AG20443 (cell line): ENCODE measurements at regions not wholly inside any gene's neighbourhood (a gene's known extent, or its start where the extent isn't known, plus 50 kb on each side); places are given as distances from the start of the nearest gene placed in this dataset.
"Not testable (repeated sequence)": the region's sequence is repeated elsewhere in the genome, so short reads cannot be mapped to it uniquely, and the experiment has no call there.

Experiments
- DNase-seq: peaks from one replicate; pipeline ENCODE4 v3.0.0; 2012; ENCODE audit warnings: low spot score, mixed read lengths

DNA sequence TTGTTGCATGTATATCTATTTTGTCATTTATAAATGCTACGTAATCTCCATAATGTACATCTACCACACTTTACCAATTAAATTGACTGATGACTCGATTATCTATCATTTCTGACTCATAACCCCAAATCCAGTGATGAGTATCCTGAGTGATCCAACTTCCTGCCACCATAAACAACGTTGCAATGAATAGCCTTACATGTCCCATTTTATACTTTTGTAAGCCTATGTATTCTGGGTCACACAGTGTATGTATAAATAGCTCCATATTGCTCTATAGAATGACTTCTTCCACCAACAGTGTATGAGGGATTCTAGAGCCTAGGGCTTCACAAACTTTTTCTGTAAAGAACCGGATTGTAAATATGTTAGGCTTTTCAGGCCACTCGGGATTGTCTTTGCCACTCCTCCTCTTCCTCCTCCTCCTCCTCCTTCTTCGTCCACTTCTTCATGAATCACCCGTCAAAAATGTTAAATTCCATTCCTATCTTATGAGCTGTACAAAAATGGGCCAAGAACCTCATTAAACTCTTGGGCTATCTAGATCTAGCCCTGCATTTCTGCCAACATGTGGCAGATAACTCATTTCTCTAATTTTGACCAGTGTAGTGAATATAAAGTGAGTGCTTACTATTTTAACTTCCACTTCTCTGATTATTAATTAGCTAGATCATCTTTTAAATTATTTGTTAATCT is 672.2 kb upstream of the AMOT start:
- peak; percentile 35 for DNase-seq

DNA sequence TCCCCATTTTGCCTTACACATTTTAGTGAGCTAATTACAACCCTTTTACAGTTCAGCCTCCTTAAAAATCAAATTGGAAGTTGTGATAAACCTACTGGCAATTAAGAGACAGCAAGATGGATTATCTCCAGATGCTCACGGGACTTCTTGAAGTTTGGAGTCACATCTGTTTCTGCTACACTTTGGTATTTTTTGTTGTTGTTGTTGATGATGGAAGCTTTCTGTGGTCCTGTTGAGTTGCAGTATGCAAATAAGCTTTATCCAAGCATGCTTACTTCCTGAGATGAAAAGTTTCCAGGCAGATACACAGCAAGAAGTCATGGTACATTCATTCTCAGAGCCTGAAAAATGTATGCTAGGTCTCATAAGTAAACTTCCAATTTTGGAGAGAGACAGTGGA is 670.0 kb upstream of the AMOT start:
- no peak for DNase-seq

DNA sequence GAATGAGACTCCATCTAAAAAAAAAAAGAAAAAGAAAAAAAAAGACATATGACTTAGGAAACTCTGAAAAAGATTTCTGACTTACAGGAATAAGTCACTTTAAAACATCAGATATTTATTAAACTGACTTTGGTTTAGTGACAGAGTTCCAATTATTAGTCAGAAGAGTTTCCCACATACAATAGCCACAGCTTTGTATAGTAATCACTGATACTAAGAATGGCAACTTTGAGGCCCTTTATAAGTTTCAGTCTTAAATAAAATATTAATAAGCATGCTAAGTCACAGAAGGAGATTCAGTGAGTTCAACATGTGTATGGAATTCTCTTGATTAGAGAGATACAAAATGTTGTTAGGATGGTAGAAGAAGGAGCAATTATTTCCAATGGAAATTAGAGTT is 652.3 kb upstream of the AMOT start:
- DNase-seq, result no peak

DNA sequence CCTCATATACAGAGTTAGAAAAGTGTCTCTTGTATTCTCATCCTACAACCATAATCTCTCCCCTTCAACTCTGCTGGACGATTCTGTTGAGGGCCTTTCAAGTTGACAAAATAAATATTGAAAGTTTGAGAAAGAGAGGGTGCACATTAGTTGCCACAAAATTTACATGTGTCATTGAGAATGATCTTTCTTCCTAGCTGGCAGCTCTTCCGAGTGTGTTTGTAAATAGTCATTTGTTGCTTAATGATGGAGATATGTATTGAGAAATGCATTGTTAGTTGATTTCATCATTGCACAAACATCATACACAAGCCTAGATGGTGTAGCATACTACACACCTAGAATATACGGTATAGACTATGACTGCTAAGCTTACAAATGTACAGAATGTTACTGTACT is 632.8 kb upstream of the AMOT start:
- no peak for DNase-seq

DNA sequence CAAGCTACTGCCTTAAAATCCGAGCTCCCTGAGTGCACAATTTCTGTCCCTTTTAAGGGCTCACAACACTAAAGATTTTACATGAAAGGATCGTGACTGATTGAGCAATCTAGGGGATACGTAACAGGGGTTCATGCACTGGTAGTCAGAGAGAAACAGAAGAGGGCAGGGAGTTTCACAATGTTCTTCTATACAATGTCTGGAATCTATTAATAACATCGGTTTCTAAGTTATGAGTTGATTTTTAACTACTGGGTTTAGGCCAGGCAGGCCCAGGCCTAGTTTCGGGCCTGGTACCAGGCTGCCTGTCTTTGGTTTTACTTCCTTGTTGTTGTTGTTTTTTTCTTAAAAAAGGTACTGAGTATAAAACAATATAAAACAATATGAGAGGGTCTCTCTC is 632.4 kb upstream of the AMOT start:
- DNase-seq, result not testable (repeated sequence)

DNA sequence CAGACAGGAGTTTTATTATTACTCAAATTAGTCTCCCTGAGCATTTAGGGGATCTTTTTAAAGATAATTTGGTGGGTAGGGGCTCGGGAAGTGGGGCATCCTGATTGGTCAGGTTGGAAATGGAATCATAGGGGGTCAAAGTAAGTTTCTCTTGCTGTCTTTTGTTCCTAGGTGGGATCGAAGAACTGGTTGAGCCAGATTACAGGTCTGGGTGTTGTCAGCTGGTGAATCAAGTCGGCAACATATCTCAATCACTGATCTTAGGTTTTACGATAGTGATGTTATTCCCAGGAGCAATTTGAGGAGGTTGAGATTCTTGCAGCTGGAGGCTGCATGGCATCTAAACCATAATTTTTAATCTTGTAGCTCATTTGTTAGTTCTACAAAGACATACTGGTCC is 629.5 kb upstream of the AMOT start:
- DNase-seq, result no peak

DNA sequence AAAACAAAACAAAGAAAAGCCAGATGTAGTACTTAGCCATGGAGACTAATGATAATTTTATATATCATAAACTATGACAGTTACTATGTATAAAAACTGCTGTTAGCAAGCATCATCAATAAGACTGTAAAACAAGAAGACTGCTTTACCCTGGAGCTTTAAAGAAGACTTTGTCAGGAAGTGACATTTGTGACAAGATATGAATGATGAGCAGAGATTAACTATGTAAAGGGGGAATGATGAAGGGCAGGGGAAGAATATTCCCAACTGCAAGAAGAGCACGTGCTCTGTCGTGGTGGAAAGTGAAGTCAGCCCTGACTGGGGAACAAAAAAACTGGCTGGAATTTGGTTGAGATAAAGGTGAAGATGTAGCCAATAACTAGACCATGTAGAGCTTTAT is 617.1 kb upstream of the AMOT start:
- DNase-seq, result no peak

DNA sequence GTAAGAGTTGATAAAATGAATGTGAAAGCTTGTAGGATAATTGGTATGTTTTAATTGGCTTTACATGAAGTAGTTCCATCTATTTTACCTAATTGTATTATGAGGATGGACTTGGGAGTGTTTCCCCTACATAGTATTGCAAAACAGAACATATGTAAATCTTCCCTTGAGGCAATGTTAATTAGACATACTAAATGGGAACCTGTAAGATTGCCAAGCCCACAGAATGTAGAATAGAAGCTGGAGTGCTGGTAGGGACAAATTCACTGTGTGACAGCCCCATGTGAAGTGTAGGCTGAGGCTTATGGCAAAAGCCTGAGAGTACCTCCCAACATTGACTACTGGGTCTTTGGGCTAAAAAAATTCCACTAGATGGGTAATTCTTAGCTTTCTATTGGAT is 615.0 kb upstream of the AMOT start:
- no peak for DNase-seq

DNA sequence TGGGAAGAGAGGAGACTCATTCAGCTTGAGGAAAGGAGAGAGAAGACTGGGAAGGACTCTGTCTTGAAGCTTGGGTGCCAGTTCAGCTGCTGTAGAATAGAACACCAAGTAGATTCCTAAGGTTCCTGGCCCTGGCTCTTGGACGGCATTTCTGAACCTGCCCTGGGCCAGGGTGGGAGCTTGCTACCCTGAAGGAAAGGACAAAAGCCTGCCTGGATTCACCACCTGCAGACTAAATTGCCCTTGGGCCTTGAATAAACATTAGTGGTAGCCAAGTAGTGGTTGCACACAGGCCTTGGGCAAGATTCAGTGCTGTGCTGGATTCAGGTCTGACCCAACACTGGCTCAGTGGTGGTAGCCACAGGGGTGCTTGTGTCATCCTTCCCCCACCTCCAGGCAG is 588.4 kb upstream of the AMOT start:
- no peak for DNase-seq

DNA sequence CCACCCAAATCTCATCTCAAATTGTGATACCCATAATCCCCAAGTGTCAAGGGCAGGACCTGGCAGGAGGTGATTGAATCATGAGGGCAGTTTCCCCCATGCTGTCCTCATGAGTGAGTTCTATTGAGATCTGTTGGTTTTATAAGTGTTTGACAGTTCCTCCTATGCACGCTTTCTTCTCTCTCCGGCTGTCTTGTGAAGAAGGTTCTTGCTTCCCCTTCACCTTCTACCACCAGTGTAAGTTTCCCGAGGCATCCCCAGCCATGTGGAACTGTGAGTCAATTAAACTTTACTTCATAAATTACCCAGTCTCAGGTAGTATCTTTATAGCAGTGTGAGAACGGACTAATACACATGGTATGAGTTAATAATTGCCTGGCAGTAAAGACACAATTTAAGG is 581.7 kb upstream of the AMOT start:
- no peak for DNase-seq

DNA sequence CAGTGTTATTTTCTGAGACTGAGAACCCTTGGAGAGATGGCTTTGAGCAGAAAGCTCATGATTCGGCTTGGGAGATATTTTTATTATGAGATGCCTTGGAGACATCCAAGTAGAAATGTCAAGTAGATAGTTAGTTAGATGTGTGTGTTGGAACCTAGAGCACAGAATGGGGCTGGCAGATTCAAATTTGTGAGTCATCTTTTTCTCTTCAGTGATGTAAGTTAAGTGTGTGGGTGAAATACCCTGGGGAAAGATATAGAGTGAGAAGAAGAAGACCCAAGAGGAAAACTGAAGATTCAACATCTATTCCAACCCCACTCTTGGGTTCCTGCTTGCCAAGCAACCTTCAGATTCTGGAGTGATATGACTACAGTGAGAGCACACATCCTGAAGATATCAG is 580.8 kb upstream of the AMOT start:
- no peak for DNase-seq

DNA sequence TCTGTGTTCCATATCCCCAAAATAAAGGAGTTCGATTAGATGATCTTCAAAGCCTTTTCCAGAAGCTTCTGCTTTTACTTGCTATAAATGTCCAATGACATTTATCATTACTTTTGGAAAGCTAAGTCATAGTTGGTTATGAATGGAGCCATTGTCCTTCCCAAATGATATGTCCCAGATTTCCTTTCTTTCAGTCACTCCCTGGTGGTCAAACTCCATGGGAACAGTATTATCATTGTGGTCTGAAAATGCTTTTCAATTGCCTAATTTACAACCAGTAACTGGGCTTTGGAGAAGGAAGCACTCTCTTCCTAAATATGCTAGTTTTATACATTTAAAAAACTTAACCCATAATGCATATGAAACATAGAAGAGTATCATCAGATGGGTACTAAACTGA is 571.5 kb upstream of the AMOT start:
- no peak for DNase-seq

DNA sequence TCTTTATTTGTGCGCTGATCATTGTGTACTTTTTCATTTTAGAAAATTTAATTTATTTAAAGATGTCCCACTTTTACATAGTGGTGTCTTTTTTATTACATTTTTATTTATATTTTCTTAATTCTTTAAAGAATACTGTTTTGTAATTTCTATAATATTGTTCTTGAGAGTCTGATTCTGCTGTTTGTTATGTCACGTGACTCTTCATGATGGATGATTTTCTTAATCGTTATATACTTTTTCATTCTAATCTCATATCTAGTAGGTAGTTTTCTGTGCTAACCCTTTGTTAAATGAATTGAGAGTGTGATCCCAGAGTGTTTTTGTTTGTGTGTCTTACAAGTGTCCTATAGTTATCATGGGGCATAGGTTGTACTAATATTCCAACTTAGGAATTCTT is 568.2 kb upstream of the AMOT start:
- no peak for DNase-seq

DNA sequence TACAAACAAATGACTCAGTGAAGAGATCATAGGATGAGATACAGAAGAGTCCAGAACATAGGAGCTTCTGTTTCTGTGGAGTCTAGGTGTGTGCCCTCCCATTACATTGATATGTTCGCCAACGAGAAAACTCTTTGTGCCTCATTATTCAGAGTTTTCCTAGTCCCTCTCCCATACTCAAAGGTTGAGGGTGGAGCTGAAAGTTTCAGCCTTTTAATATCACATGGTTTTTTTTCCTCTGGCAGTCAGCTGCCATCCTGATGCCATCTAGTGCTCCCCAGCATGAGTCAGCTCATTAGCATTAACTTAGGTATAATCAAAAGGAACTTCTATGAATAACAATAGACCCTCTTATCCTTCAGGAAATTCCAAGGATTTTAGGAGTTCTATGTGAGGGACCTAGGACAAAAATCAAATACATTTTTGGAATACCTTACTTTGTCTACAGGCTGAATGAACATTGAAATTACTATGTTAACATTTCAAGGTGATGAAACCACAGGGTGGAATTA is 559.6 kb upstream of the AMOT start:
- no peak for DNase-seq

DNA sequence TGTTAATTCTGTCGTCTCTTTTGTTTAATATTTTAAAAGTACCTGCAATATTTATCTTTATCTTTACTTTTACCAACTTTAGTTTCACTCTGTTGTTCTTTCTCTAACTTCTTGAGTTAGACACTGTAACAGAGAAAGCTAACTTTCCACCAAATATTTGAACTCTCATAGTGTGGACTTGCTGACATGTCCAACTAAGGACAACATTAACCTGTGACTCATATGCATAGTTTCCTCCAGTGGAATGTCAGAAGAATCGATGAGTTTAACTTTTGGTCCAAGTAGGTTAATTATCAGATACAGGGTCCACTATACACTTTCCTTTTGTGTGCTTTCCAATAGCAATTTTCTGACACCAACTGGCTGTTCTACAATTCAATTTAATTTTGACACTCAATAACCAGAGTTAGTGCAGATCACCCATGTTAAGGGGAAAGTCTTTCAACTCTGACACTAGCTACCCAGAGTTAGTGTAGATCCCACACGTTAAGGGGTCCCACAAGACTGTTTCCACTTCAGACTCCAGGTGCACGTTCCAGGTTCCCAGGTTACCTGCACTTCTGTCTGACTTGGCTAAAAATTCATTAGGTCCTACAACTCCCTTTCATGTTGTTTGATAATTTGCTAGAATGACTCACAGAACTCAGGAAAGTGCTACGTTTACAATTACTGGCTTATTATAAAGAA is 559.0 kb upstream of the AMOT start:
- DNase-seq, result peak; percentile 15

DNA sequence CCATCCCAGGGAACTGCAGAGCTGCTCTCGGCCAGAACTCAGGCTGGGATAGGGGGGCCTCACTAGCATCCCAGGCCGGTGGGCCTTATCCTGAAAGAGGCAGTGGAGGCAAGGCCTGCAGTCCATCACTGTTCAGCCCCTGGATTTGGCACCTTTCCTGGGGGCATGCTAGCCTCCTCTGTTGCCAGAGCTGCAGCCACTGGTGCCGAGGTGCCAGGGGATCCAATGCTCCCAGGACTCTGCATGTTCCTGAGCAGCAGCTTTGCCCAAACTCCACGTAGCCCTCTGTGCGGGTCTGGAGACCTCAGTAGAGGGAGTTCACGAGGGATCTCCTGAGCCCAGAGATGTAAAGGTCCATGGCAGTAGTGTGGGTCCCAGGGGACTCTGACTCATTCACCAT is 551.7 kb upstream of the AMOT start:
- no peak for DNase-seq

DNA sequence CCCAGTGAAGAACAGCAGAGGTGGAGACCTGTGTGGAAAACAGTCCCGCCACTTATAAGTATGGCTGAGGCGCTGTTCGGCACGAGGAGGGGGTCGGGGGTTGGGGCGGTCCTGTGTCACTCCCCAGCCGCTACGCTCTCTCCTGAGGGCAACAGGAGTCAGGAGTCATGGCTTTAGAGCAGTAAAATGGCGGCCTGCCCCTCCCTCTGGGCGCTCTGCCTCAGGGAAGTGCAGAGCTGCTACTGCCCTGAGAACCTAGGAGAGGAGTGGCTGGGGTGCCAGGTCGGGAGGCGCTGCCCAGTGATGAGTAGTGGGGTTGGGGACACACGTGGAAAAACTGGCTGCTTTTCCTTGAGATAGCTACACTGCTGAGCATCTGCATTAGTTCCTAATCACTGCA is 551.2 kb upstream of the AMOT start:
- no peak for DNase-seq

DNA sequence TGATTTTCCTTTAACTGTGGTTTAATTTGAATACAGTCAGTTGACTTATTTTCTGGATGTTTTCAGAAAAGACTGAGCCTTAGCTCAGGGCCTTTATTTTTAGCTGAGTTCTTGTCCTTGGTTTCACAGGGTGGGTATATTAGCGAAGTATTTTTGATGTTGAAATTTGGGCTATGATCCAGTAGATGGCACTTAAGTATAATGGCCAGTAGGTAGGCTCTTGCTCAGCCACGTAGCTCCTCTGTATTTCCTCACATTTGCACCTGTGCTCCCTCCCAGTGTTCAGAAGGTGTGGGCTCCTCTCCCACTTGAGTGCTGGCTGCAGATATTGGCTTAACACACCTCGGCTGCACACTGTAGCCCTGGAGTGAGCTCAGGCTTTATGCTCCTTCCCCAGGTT is 549.9 kb upstream of the AMOT start:
- no peak for DNase-seq

DNA sequence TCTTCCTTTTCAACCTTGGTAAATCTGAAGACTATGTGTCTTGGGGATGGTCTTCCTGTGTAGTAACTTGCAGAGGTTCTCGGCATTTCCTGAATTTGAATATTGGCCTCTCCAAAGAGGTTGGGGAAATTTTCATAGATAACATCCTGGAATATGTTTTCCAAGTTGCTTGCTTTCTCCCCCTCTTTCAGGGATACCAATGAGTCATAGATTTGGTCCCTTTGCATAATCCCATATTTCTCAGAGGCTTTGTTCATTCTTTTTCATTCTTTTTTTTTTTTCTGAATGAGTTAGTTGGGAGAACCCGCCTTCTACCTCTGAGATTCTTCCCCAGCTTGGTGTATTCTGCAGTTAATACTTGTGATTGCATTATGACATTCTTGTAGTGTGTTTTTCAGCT is 549.2 kb upstream of the AMOT start:
- no peak for DNase-seq

DNA sequence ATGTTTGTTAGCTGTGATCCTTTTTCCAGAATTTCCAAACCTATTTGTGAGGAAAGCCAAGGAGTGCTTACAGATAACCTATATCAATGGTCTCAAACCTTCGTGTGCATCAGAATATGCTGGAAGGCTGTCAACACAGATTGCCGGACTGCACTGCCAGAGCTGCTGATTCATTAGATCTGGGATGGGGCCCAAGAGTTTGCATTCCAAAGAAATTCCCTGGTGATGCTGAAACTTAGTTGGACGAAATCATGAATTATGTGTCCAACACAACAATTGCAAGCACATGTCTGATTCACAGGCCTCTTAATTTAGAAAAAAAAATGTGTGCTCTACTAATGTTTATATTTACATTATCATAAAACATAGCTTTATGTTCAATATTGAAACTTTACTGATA is 544.0 kb upstream of the AMOT start:
- DNase-seq, result peak; percentile 64

DNA sequence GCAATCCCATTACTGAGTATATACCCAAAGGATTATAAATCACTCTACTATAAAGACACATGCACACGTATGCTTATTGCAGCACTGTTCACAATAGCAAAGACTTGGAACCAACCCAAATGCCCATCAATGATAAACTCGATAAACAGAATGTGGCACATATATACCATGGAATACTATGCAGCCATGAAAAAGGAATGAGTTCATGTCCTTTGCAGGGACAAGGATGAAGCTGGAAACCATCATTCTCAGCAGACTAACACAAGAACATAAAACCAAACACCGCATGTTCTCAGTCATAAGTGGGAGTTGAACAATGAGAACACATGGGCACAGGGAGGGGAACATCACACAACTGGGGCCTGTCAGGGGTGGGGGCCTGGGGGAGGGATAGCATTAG is 532.8 kb upstream of the AMOT start:
- not testable (repeated sequence) for DNase-seq

DNA sequence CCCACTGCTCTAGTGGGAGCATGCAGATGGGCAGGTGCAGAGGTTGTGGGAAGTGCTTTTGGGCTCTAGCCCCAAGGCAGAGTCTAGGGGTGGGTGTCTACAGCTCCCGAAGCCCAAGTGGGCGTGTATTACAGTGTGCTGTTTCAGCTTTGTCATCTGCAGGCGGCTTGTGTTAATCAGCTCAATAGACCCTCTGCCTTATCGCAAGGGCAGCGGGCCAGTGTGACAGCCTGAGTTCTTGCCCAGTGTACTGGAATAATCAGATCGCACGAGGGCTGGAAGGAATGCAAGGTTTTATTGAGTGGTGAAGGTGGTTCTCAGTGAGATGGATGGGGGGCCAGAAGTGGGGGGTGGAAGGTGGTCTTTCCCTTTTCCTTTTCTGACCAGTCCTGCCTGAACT is 529.4 kb upstream of the AMOT start:
- DNase-seq, result no peak

DNA sequence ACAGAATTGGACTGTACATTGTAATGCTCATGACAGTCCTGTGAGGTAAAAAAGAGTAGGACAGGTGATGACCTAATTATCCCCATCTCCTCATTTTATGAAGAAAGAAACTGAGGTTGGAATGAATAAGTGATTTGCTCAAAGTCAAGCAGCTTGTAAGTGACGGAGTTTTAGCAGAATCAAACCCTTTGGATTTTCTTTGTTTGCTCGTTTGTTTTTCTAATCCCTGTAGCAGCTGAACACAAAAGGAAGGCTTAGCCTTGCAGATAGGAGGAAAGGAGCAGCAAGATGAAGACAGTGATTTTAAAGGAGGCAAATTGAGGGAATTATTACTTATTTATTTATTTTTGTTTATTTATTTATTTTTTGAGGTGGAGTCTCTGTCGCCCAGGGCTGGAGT is 528.4 kb upstream of the AMOT start:
- DNase-seq, result no peak

DNA sequence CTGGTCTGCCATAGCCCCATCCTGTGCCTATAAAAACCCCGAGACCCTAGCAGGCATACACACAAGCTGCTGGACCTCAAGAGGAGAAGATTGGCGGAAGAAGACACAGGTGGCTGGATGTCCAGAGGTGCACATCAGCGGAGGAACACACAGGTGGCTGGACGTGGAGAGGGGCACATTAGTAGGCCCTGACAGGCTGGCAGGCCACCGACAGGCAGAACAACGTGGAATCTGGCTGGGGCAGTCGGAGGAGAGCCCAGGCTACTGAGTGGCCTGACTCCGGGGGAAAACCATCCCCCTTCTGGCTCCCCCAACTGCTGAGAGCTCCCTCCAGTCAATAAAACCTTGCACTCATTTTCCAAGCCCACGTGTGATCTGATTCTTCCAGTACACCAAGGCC is 512.5 kb upstream of the AMOT start:
- no peak for DNase-seq
